SK-N-SH (cell line): ENCODE measurements at regions not wholly inside any gene's neighbourhood (a gene's known extent, or its start where the extent isn't known, plus 50 kb on each side); places are given as distances from the start of the nearest gene placed in this dataset.

Source experiments
- CTCF ChIP-seq: fragments of 200-600 bp; sonication (generic); IDR thresholded peaks from 2 replicates; pipeline ENCODE4 v1.6.1; 2017; ENCODE audit warnings: antibody characterized with exemption, mild to moderate bottlenecking, moderate library complexity
- EP300 ChIP-seq, 2 experiments: IDR thresholded peaks; 2 replicates each; pipeline versions ENCODE4 v1.4.0 to v1.6.1; 2012; ENCODE audit warnings: borderline replicate concordance in 1 of 2, low read depth in 1 of 2, low read length in 1 of 2
- EZH2phosphoT487 ChIP-seq: fragments of 200-600 bp; sonication (generic); IDR thresholded peaks from 2 replicates; pipeline ENCODE4 v1.6.1; 2017; ENCODE audit warnings: low read depth, mixed run types, mild to moderate bottlenecking, antibody characterized with exemption, moderate library complexity, borderline replicate concordance
- GABPA ChIP-seq: IDR thresholded peaks from 2 replicates; pipeline ENCODE4 v1.4.0; 2012; ENCODE audit warnings: low read depth, mild to moderate bottlenecking
- PBX3 ChIP-seq: IDR thresholded peaks from 2 replicates; pipeline ENCODE4; 2012
- POLR2AphosphoS5 ChIP-seq: IDR thresholded peaks from 2 replicates; pipeline ENCODE4 v1.6.1; 2012; ENCODE audit warnings: low read depth, low read length
- RAD21 ChIP-seq: IDR thresholded peaks from 2 replicates; pipeline ENCODE4 v1.6.1; 2012; ENCODE audit warnings: mild to moderate bottlenecking, low read length
- REST ChIP-seq: IDR thresholded peaks from 2 replicates; pipeline ENCODE4 v1.6.1; 2012; ENCODE audit warnings: mild to moderate bottlenecking, low read depth, low read length, moderate library complexity
- SMC3 ChIP-seq: IDR thresholded peaks from 2 replicates; pipeline ENCODE4 v1.6.1; 2012; ENCODE audit warnings: low read depth, low read length, improper control_type of control experiment
- TAF1 ChIP-seq: IDR thresholded peaks from 2 replicates; pipeline ENCODE4 v1.6.1; 2012; ENCODE audit warnings: low read depth, mild to moderate bottlenecking, low read length, moderate library complexity, borderline replicate concordance

GRCh38 chr18:67735506-67735905 lies 219.0 kb upstream of the DSEL start:
- TF ChIP-seq RAD21 (no peak), GABPA (no peak), CTCF (no peak), SMC3 (no peak), EZH2phosphoT487 (no peak), POLR2AphosphoS5 (no peak), REST (no peak), EP300 (IDR thresholded peaks at IDR 0.05; ENCODE audit: borderline replicate concordance in 1 of 2, low read depth in 1 of 2, low read length in 1 of 2) (no peak), PBX3 (no peak), TAF1 (no peak)
